ENCODE measurements at regions not wholly inside any gene's neighbourhood (a gene's known extent, or its start where the extent isn't known, plus 50 kb on each side); places are given as distances from the start of the nearest gene placed in this dataset.
"Not testable (repeated sequence)": the region's sequence is repeated elsewhere in the genome, so short reads cannot be mapped to it uniquely, and the experiment has no call there.

GRCh38 chr6:25157183-25157582 is 122.0 kb upstream of the CARMIL1 start:
- H3K4me3 ChIP-seq (ENCODE audit: low read length): no peak overlapping the region
- no peak for DNase-seq (ENCODE audit: low read depth)
- no peak for TF ChIP-seq CTCF (conservative IDR thresholded peaks at IDR 0.05; ENCODE audit: low read depth, low read length)

GRCh38 chr6:25157842-25158241 is 121.3 kb upstream of the CARMIL1 start:
- DNase-seq (ENCODE audit: low read depth): no peak
- no peak for TF ChIP-seq CTCF (conservative IDR thresholded peaks at IDR 0.05; ENCODE audit: low read depth, low read length)
- no peak overlapping the region for H3K4me3 ChIP-seq (ENCODE audit: low read length)

- H3K4me3 ChIP-seq (ENCODE audit: low read length); DNase-seq (ENCODE audit: low read depth): not testable (repeated sequence)
These were observed 119.0 kb upstream of the CARMIL1 start for GRCh38 chr6:25160134-25160533.

GRCh38 chr6:25165177-25165576 is 114.0 kb upstream of the CARMIL1 start:
- TF ChIP-seq CTCF (conservative IDR thresholded peaks at IDR 0.05; ENCODE audit: low read depth, low read length): no peak
- no peak overlapping the region for H3K4me3 ChIP-seq (ENCODE audit: low read length)
- no peak for DNase-seq (ENCODE audit: low read depth)

GRCh38 chr6:25165800-25166199 is 113.4 kb upstream of the CARMIL1 start:
- no peak for TF ChIP-seq CTCF (conservative IDR thresholded peaks at IDR 0.05; ENCODE audit: low read depth, low read length)

GRCh38 chr6:25166955-25167748 is 112.0 kb upstream of the CARMIL1 start:
- H3K4me3 ChIP-seq (ENCODE audit: low read length): no peak overlapping the region
- TF ChIP-seq CTCF (conservative IDR thresholded peaks at IDR 0.05; ENCODE audit: low read depth, low read length): no peak
- DNase-seq (ENCODE audit: low read depth): no peak

More at GRCh38 chr6:25165800-25166199, 113.4 kb upstream of the CARMIL1 start:
- DNase-seq (ENCODE audit: low read depth): no peak
- no peak overlapping the region for H3K4me3 ChIP-seq (ENCODE audit: low read length)

- no peak for DNase-seq (ENCODE audit: low read depth)
- no peak overlapping the region for H3K4me3 ChIP-seq (ENCODE audit: low read length)
- TF ChIP-seq CTCF (conservative IDR thresholded peaks at IDR 0.05; ENCODE audit: low read depth, low read length): no peak
These were observed 111.2 kb upstream of the CARMIL1 start for GRCh38 chr6:25167961-25168360.

All from retinal pigment epithelial cell (primary cell).